ENCODE measurements at regions not wholly inside any gene's neighbourhood (a gene's known extent, or its start where the extent isn't known, plus 50 kb on each side); places are given as distances from the start of the nearest gene placed in this dataset.

GRCh38 chr3:72131899-72132298 lies 347.0 kb upstream of the PROK2 start:
- Mint-ChIP-seq H3K27me3 (ENCODE audit: unreplicated experiment) (peaks cover 48% of the 10 kb centered on the region), H3K27ac (ENCODE audit: unreplicated experiment) (no peak overlapping the region), H3K36me3 (ENCODE audit: unreplicated experiment) (no peaks in the 10 kb centered on the region), H3K9me3 (ENCODE audit: unreplicated experiment) (no peaks in the 10 kb centered on the region), H3K4me3 (ENCODE audit: unreplicated experiment) (no peak overlapping the region), H3K4me1 (ENCODE audit: unreplicated experiment) (no peaks in the 10 kb centered on the region)
- DNase-seq (ENCODE audit: extremely low spot score, unreplicated experiment), result no peak
- TF ChIP-seq CTCF (IDR thresholded peaks at IDR 0.05), result no peak

- no peaks in the 10 kb centered on the region for H3K4me1 Mint-ChIP-seq (ENCODE audit: unreplicated experiment)
- no peak for TF ChIP-seq CTCF (IDR thresholded peaks at IDR 0.05)
- H3K4me3 Mint-ChIP-seq (ENCODE audit: unreplicated experiment), result no peak overlapping the region
- peaks cover 48% of the 10 kb centered on the region for H3K27me3 Mint-ChIP-seq (ENCODE audit: unreplicated experiment)
- no peak overlapping the region for H3K27ac Mint-ChIP-seq (ENCODE audit: unreplicated experiment)
- DNase-seq (ENCODE audit: extremely low spot score, unreplicated experiment), result no peak
- H3K9me3 Mint-ChIP-seq (ENCODE audit: unreplicated experiment), result no peaks in the 10 kb centered on the region
- H3K36me3 Mint-ChIP-seq (ENCODE audit: unreplicated experiment), result no peaks in the 10 kb centered on the region
Measured at GRCh38 chr3:72130565-72130964, 345.6 kb upstream of the PROK2 start.

- no peak for TF ChIP-seq CTCF (IDR thresholded peaks at IDR 0.05)
- Mint-ChIP-seq H3K36me3 (ENCODE audit: unreplicated experiment) (no peaks in the 10 kb centered on the region), H3K9me3 (ENCODE audit: unreplicated experiment) (no peaks in the 10 kb centered on the region), H3K4me1 (ENCODE audit: unreplicated experiment) (no peaks in the 10 kb centered on the region), H3K27me3 (ENCODE audit: unreplicated experiment) (peaks cover 45% of the 10 kb centered on the region), H3K27ac (ENCODE audit: unreplicated experiment) (no peak overlapping the region), H3K4me3 (ENCODE audit: unreplicated experiment) (no peak overlapping the region)
- DNase-seq (ENCODE audit: extremely low spot score, unreplicated experiment), result no peak
Measured at GRCh38 chr3:72129501-72130094, 344.6 kb upstream of the PROK2 start.

GRCh38 chr3:72128921-72129320 lies 344.0 kb upstream of the PROK2 start:
- Mint-ChIP-seq H3K36me3 (ENCODE audit: unreplicated experiment) (no peaks in the 10 kb centered on the region), H3K9me3 (ENCODE audit: unreplicated experiment) (no peaks in the 10 kb centered on the region), H3K27ac (ENCODE audit: unreplicated experiment) (no peak overlapping the region), H3K4me1 (ENCODE audit: unreplicated experiment) (peaks cover 2% of the 10 kb centered on the region), H3K4me3 (ENCODE audit: unreplicated experiment) (no peak overlapping the region), H3K27me3 (ENCODE audit: unreplicated experiment) (peaks cover 44% of the 10 kb centered on the region)
- no peak for TF ChIP-seq CTCF (IDR thresholded peaks at IDR 0.05)
- no peak for DNase-seq (ENCODE audit: extremely low spot score, unreplicated experiment)

GRCh38 chr3:72127844-72128243 lies 342.9 kb upstream of the PROK2 start:
- H3K36me3 Mint-ChIP-seq (ENCODE audit: unreplicated experiment), result no peaks in the 10 kb centered on the region
- H3K27ac Mint-ChIP-seq (ENCODE audit: unreplicated experiment), result no peak overlapping the region
- no peak for TF ChIP-seq CTCF (IDR thresholded peaks at IDR 0.05)
- peaks cover 7% of the 10 kb centered on the region for H3K4me1 Mint-ChIP-seq (ENCODE audit: unreplicated experiment)
- H3K27me3 Mint-ChIP-seq (ENCODE audit: unreplicated experiment), result peaks cover 44% of the 10 kb centered on the region
- no peak overlapping the region for H3K4me3 Mint-ChIP-seq (ENCODE audit: unreplicated experiment)
- no peaks in the 10 kb centered on the region for H3K9me3 Mint-ChIP-seq (ENCODE audit: unreplicated experiment)
- DNase-seq (ENCODE audit: extremely low spot score, unreplicated experiment), result no peak

All from osteocyte (in vitro differentiated cells).